IPS DF 19.7 (cell line): ENCODE measurements at regions not wholly inside any gene's neighbourhood (a gene's known extent, or its start where the extent isn't known, plus 50 kb on each side); places are given as distances from the start of the nearest gene placed in this dataset.
"Not testable (repeated sequence)": the region's sequence is repeated elsewhere in the genome, so short reads cannot be mapped to it uniquely, and the experiment has no call there.

ENCODE experiments used
- DNase-seq: peaks from one replicate; pipeline ENCODE4 v3.0.0-alpha.2; 2013; ENCODE audit warnings: low read depth, low spot score

DNA sequence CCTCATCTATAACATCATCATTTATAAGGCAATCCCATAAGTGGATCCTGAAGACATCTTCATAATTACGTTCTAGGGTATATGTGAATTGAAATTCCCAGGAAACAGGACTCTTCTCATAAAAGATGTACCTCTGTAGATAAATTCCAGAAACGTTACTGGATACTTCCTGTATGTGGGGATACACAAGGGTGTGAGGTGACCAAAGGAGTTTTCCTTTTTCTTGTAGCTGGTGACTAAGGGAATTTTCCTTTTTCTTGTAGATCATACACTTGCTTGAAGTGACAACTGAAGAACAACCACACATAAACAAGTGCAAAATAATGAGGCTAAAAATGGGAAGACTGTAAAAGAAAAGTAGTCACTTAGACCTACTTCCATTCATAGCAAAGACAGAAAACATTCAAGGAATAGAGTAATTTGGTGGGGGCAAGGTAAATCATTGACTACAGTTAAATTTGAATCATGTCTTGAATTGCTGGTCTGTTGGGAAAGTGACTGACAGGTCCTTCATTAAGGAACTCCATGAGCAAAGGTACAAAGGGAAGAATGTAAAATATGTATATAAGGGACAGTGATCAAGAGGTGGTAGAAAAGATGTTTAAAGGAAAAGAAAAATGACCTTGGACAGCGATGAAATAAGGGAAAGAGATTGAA, 53.2 kb upstream of the UBE2E3 start:
- no peak for DNase-seq

DNA sequence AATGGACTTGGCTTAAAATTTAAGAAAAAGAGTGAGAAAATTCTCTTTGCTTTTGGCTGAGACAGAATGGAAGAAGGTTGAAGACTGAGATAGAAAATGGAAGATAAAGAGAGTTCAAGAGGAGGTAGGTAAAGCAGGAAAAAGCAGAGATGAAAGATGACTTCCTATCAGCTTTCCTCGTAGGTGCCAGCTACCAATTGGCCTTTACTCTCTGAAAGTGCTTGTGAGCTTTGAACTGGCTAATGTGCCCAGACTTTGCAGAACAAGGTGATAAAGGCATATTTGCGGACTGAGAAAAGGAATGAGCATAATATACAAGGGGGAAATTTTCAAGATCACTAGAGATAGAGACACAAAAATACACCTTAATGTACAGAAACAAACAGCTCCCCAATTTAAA, 54.7 kb upstream of the UBE2E3 start:
- no peak for DNase-seq

DNA sequence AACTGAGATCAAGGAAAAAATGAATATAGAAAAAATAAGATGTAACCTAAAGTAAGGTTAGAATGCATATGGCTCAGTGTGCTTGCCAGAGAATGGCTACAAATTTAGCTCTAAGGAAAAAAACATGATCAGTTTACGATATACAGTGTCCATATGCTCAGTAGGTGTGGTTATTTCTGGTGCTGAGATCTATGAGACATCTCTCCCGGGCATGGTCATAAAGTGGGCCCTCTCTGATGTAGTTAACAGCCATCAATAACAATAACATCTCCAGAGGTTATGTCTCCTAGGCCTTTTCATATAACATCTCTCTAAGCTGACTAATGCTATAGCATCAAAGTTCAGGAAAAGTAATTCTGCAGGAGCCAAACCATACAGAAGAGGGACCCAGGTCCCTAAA, 56.3 kb upstream of the UBE2E3 start:
- no peak for DNase-seq

DNA sequence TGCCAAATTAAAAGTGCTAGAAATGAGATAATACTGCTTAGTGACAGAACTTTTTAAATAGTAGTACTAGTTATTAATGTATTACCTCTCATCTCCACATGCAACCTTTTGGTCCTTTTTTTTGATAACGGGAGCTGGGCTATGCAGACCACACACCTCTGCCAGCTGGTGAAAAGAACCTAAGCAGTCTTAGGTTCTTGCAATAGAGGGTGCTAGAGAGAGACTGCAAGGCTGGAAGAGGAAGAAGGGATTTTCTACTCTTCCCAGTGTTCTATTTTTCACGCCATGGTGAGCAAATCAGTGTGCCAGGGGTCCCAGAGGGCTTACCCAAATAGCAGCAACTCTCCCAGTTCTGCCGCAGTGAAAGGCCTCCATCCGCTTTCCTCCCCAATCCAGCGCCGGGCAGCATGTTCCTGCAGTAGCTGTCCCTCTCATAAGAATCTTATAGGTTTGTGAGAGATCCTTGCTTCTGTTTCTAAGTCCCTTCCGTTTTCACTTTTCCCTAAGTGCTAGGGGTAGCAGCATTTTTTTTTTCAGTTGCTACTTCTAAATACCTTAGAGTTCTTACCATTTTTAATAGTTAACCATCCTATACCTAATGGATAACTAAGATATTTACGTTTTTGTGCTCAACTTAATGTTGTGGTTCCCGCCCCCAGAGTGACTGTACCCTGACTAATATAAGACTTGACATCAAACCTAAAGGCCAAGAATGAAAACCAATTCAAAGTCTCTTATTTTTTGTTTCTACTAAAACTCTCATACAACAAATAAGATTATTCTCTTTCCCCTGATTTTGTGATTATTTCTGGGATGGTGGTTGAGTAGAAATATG, 69.4 kb upstream of the UBE2E3 start:
- DNase-seq = no peak

DNA sequence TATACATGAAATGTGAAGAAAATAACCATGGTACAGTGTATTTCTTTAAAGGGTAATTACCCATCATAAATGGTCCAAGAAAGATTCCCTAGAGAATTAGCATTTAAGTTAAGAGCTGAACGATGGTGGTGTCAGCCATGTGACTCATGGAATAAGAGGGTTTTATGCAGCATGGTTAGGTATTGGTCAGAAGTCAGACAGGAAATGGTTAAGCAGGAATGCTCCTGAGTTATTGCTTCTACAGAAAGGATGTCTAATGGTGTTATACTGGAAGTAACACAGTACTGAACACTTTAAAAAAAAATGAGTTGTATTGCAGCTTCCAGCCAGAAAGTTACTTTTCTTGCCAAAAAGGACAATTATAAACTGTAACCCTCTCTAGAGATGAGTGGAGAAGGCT, 72.7 kb upstream of the UBE2E3 start:
- DNase-seq = no peak

DNA sequence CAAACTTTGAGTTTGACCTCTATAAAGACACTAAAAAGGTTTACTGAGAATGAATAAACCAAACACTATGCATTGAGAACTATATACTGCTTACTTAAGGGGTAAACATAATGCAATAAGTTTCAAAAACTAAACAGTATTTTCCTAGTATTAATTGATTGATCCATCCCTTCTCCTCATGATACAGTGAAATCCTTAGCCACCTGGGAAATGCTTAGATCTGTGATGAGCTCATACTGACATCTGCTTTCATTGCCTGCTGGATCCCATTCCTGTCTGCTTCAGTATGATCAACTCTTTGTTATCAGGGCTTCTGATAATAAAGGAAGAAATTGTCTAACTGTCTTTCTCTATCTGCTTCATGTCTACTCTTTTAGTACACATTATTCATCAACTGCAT, 74.9 kb upstream of the UBE2E3 start:
- no peak for DNase-seq

DNA sequence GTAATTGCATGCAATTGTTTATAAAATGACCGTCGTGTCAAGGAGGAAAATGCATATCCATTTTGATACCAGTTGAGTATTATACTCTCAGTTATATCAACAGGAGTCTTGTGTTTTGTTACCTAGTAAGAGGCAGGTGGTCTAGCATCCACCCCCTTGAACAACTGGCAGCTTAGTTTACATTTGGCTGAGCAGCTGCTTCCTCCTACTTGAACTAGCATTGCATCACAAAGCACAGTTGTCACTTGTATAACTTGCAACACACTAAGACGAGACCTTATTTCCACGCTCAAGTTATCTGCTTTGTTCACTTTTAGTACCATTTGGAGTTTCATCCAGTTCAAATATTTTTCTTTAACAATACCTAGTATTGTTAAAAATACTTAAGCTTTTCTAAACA, 75.4 kb upstream of the UBE2E3 start:
- DNase-seq = no peak

DNA sequence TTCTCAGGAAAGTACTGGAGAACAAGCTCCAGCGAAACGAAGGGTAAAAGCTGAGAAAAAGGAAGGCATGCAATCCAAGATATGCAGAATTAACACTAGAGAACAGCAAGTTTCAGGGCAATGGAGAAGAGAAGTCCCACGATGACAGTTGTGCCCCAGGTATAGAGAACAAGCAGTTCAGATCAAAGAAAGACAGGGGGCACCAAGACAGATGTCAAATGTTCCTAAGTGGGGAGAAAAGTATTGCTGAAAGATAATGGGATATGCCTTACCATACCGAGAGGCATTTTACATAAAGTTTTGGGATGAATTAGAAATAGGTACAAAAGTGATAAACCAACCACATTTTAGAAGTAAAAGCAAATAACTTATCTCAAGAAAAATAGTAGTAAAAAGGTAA, 79.1 kb upstream of the UBE2E3 start:
- no peak for DNase-seq

DNA sequence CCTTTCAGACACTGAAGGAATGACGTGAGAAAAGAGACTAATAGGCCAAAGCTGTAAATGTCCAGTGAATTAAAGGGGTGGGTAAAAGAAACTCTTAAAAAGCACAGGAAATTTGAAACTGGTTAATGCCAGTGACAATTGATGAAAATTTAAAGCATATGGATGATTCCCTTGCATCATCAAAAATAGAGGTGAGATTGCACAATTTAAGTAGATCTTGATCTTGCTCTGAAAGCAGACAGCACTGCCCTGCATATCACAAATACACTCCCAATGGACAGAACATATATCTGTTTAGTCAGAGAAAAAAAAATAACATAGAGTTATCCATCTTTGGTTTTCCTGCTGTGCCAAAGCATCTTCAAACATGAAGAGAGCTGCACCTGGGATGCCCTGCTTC, 86.7 kb upstream of the UBE2E3 start:
- DNase-seq = no peak

DNA sequence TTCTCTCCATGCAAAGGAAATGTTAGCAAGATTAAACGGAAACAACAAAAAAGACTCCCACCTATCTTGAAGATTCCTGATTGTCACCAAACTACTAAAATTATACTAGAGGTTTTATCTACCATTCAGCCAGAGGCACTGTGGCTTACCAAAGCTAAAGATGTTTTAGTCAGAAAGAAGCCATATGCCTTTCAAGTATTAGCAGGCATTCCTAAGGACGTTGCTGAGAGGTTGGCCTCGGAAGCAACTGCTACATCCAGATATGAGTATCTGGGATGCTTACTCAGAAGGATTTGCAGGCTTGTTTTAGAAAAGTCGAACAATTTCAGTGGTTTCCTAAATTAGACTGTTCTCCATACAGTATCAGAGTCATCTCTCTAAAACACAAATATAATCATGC, 88.3 kb upstream of the UBE2E3 start:
- DNase-seq = no peak

DNA sequence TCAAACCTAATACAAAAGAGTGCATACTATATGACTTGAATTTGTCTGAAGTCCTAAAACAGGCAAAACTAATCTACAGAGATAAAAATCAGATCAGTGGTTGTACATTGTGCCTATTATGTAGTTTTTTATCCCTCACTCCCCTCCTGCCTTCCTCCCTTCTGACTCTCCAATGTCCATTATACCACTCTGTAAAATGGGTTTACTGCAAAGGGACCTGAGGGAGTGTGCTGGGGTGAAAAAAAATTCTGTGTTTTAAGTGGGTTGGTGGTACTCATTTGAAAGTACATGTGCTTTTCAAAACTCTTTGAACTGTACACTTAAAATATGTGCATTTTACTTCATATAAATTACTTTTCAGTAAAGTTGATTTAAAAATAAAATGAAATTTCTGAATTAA, 89.0 kb upstream of the UBE2E3 start:
- DNase-seq = no peak

DNA sequence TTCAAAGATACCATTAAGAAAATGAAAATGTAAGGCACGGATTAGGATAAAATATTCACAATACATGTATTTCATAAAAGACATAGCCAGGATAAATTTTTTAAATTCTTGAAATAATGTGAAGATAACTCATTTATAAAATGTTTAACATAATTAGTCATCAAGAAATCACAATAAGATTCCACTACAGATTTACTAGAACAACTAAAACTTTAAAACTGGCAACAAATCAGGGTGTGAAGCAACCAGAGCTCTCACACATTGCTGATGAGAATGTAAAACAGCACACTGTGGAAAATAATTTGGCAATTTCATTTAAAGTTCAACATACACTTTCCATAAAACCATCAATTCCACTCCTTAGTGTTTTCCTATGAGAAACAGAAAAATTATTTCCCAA, 89.6 kb upstream of the UBE2E3 start:
- DNase-seq = no peak

DNA sequence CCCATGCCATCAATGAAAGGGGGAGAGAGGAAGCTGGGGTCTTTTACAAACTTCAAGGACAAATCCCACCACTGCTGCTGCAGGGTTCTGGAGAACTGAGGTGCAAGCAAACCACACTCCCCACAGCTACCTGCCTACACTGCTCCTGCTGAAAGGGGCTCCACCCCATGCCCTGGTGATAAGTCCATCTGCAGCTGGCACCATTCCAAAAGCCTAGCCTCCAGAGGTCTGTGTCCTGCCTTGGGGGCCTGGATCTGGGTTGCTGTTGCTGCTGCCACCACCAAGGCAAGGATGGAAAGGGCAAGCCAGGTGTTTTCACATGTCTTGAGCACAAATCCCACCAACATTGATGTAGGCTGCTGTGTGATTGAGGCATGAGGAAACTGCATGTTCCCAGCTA, 97.4 kb upstream of the UBE2E3 start:
- DNase-seq = no peak

DNA sequence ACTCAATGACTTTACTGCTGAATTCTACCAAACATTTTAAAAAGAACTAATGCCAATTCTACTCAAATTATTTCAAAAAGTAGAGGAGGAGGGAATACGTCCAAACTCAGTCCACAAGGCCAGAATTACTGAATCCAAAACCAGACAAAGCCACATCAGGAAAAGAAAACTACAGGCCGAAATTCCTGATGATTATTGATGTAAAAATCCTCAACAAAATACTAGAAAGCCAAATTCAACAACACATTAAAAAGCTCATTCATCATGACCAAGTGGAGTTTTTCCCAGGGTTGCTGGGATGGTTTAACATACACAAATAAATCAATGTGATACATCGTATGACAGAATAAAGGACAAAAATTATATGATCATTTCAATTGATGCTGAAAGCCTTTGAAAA, 103.9 kb upstream of the UBE2E3 start:
- no peak for DNase-seq

DNA sequence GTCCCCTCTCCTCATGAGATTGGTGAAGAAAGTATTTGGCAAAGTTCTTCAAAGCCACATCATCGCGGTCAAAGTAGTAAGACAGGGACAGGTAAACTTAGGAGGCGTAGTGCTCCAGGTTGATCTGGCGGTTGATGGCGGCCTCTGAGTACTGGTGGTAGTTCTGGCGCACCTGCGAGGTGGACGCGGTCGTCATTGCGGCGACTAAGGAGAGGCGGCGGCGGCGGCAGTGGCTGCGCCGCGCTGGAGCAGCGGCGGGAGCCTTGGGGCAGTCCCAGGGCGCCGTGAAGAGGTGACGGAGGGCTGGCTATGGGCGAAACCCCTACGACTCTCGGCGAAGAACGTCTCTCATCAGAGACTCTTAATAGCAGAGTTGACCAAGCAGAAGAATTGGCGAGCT, 107.2 kb upstream of the UBE2E3 start:
- DNase-seq = no peak

DNA sequence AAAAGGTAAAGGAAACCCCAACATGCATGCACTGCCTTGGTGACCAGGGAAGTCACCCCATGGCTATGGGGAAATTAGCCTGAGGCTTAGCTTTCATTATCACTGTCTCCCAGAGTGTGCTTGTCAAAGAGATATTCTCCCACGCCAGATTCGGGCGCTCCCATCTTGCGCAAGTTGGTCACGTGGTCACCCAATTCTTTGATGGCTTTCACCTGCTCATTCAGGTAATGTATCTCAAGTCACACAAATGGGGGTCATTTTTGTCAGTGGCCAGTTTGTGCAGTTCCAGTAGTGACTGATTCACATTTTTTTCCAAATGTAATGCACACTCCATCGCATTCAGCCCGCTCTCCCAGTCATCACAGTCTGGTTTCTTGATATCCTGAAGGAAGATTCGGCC, 107.6 kb upstream of the UBE2E3 start:
- DNase-seq = not testable (repeated sequence)

DNA sequence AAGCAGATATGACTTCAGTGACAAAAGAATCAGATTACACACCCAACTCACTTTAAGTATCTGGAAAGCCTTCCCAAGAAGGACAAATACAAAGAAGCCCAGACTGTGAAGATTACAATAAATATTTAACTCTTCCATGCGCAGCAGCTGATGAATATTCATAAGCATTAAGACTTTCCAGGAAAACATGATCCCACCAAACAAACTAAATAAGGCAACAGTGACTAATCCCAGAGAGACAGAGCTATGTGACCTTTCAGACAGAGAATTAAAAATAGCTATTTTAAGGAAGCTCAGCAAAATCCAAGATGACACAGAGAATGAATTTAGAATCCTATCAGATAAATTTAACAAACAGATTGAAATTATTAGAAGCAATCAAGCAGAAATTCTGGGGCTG, 108.2 kb upstream of the UBE2E3 start:
- DNase-seq = no peak

DNA sequence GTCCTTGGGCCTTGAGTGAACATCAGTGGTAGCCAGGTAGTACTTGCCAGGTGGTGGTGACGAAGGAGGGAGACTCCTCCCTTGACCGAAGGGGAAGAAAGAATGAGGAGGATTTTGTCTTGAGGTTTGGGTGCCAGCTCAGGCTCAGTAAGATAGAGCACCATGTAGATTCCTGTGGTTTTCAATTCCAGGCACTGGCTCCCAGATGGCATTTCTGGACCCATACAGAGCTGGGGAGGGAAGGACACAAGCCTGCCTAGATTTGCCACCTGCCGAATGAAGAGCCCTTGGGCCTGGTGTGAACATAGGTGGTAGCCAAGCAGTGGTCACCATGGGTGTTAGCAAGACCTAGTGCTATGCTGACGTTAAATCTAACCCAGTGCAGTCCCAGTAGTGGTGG, 108.8 kb upstream of the UBE2E3 start:
- DNase-seq = no peak

DNA sequence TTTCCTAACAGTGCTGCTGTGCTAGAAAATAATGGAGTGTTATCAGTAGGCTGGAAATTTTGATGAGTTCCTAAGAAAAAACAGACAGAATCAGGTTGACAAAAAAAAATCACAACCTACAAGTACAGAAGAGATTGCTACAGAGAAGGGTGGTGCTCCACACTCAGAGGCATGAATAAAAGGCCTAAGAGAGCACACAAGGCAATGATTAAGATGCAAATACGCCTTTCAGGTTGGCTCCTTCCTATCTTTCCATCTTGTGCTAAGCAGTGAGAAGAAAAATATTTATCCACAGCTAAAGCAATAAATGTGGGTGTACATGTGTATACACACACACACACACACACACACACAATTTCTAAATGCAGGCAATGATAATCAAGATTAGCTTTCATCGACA, 130.6 kb upstream of the UBE2E3 start:
- DNase-seq = no peak

DNA sequence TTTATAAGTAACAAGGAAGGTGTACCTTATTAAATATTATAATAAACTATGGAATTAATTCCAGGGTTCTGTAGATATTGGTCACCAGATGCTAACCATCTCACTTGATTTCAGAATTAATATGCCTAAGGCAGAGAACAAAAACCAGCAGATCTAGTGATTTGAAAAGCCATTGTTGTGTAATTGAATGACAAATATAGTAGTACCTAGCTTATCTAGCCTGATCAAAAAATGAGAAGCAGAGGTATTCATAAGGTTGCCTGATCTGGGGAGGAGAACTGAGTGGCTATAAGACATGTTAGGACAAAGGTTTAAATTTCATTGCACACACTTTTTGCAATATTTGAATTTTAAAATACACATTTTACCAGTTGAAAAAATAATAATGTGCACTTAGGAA, 132.0 kb upstream of the UBE2E3 start:
- DNase-seq = no peak

DNA sequence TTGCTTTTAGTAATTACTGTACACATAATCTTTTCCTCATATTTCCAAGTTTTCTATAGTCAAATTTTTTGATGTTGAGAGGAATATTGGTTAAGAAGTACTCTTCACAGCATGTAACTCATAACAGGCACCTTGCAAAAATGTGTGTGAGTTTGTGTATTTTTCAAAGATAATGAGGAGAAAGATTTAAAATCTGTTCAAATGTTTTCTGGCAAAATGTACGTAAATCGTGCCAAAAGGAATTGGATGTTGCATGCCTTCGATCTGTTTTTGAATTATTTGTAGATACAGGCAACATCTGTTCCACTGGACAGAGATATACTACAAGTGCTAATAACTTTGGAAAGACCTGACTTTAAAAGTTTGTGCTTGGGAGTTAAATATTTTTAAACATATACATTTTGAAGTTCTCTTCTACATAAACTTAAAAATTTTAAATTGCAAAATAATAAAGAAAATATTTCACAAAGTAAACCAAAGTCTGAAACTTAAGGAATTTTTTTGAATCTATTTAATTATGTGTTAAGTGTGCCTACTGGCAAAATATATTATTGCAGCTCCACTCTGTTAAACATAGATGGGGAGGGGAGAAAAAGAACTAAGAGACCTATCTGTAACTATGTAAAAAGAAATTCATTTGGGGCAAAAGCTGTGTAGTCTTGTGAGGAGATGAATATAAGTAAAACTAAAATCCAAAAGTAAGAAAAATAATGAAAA, 133.5 kb upstream of the UBE2E3 start:
- DNase-seq = no peak

DNA sequence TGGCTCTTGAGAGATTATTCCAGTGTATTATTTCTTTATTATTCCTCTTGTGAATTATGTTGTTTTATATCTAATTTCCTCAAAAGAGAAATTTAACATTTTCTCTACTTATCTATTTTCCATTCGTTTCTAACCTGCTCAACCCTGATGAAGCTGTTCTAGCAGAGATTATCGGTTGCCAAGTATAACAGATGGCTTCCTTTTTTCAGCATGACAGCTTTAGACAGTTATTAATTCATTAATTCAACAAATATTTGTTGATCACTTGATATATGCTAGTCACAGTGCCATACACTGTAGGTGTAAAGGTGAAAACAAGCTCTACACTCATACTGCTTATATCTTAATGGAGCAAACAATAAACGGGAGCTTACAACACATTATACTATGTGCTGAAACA, 137.9 kb upstream of the UBE2E3 start:
- no peak for DNase-seq

DNA sequence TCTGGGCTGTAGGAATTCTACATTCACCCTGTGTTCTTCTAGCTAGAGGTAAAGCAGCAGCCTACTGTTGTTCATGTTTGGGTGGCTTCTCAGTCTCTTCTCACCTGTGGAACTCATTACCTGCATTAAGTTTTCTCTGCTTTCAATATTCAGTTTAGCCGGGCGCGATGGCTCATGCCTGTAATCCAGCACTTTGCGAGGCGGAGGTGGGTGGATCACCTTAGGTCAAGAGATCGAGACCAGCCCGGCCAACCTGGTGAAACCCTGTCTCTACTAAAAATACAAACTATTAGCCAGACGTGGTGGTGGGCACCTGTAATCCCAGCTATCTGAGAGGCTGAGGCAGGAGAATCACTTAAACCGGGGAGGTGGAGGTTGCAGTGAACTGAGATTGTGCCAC, 139.8 kb upstream of the UBE2E3 start:
- DNase-seq = no peak
